GM13977 (cell line): ENCODE measurements at regions not wholly inside any gene's neighbourhood (a gene's known extent, or its start where the extent isn't known, plus 50 kb on each side); places are given as distances from the start of the nearest gene placed in this dataset.
"Not testable (repeated sequence)": the region's sequence is repeated elsewhere in the genome, so short reads cannot be mapped to it uniquely, and the experiment has no call there.

ENCODE experiments used
- DNase-seq: peaks from one replicate; pipeline ENCODE4 v3.0.0; 2012; ENCODE audit warnings: low spot score
- in situ Hi-C: fragments of 300-500 bp; cut with MboI; formaldehyde crosslinking; loops from one replicate; pipeline ENCODE4 v1.12.0; 2022; ENCODE audit warnings: low sequenced_read_pairs, low pct_unique_long_range_greater_than_20kb, mixed read lengths, inconsistent platforms; ENCODE audit not compliant: unreplicated experiment
- TF ChIP-seq, protein P1 (sequence below): IDR thresholded peaks from 2 replicates; pipeline ENCODE4 v1.5.1; 2012; ENCODE audit warnings: mild to moderate bottlenecking, control low read depth; ENCODE audit not compliant: insufficient read depth; ENCODE audit errors: extremely low read depth, missing control alignments

- DNase-seq: no peak
- TF ChIP-seq, protein P1, sequence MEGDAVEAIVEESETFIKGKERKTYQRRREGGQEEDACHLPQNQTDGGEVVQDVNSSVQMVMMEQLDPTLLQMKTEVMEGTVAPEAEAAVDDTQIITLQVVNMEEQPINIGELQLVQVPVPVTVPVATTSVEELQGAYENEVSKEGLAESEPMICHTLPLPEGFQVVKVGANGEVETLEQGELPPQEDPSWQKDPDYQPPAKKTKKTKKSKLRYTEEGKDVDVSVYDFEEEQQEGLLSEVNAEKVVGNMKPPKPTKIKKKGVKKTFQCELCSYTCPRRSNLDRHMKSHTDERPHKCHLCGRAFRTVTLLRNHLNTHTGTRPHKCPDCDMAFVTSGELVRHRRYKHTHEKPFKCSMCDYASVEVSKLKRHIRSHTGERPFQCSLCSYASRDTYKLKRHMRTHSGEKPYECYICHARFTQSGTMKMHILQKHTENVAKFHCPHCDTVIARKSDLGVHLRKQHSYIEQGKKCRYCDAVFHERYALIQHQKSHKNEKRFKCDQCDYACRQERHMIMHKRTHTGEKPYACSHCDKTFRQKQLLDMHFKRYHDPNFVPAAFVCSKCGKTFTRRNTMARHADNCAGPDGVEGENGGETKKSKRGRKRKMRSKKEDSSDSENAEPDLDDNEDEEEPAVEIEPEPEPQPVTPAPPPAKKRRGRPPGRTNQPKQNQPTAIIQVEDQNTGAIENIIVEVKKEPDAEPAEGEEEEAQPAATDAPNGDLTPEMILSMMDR: no peak
- in situ Hi-C loops: no loop called here
These were observed 139.6 kb upstream of the NETO1 start for GRCh38 chr18:73007195-73007914.

DNA sequence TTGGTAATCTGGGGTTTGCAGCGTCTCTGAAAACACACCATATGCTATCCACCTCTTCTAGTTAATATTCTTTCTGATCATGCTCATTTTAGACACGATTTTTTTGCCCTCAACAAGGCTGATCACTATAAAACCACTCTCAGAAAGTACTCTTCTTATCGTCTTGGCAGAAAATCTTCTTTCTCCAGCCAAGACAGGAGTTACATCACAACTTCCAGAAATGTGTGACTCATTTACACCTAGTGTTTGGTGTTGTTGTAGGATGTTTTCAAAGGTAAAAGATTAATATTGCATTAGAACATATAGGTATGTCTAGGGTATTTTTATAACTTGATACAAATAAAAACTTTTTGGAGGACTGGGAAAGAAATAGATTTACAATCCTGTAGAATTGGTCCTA is 138.5 kb upstream of the NETO1 start:
- no peak for DNase-seq
- TF ChIP-seq, protein P1: no peak
- in situ Hi-C loops: no loop called here

- no peak for DNase-seq
- TF ChIP-seq, protein P1: no peak
- in situ Hi-C loops: no loop called here
These were observed 136.5 kb upstream of the NETO1 start for GRCh38 chr18:73004260-73004659.

DNA sequence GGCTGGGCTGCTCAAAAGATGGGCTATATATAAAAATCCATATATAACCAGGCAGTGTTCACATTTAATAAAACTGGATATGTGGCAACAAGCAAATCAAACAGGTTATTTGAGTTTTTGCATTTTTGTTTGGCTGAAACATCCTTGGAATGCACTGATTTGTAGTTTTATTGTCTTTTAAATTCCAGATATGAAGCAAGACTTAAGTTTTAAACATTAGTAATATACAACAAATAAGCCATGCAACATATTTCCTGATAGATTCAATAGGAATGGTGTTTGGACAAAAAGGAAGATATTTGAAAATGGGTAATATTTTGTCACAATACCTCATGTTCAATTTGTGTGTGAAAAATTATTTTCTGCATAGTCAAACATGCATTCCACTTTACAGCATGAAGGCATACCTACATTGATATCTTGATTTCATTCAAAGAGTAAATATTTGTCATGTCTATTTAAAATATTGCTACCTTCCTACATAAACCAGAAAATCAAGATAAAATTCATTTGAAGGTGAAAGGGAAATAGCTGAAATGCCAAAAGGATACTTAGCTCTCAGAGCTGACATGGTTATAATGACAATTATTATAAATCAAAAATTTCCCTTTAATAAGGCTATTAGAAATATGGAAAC is 132.3 kb upstream of the NETO1 start:
- TF ChIP-seq, protein P1: no peak
- in situ Hi-C loops: no loop called here
- DNase-seq: no peak

- no peak for DNase-seq
- TF ChIP-seq, protein P1: no peak
- in situ Hi-C loops: no loop called here
These were observed 127.8 kb upstream of the NETO1 start for GRCh38 chr18:72995558-72995957.

DNA sequence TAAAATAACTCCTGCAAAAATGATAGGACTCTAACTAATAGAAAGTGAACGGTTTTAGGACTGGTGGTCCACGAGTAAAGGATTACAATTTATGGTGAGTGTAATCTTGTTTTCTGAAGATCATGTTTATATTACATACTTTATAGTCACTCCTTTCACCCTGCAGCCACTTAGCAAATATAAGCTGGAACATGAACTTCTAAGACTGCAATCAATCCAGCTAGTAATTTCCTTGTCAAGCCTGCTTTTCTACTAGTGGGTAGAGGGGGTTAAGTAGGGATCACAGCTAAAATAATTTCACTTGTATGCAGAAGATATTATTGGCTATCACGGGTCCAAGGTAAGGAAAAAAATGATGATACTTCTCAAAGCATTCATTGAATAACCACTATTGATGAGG is 125.5 kb upstream of the NETO1 start:
- DNase-seq: no peak
- in situ Hi-C loops: no loop called here
- TF ChIP-seq, protein P1: no peak

- no peak for DNase-seq
- TF ChIP-seq, protein P1: no peak
- in situ Hi-C loops: no loop called here
These were observed 123.6 kb upstream of the NETO1 start for GRCh38 chr18:72991379-72991778.

DNA sequence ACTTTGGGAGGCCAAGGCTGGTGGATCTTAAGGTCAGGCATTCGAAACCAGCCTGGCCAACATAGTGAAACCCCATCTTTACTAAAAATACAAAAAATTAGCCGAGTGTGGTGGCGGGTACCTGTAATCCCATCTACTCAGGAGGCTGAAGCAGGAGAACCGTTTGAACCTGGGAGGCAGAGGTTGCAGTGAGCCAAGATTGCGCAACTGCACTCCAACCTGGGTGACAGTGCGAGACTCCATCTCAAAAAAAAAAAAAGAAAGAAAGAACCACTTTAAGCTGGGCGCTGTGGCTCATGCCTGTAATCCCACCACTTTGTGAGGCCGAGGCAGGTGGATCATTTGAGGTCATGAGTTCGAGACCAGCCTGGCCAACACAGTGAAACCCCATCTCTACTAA is 119.8 kb upstream of the NETO1 start:
- DNase-seq, in situ Hi-C loops: not testable (repeated sequence)
